Natural killer cell (primary cell): ENCODE measurements at regions not wholly inside any gene's neighbourhood (a gene's known extent, or its start where the extent isn't known, plus 50 kb on each side); places are given as distances from the start of the nearest gene placed in this dataset.
"Not testable (repeated sequence)": the region's sequence is repeated elsewhere in the genome, so short reads cannot be mapped to it uniquely, and the experiment has no call there.

ENCODE experiments used
- ATAC-seq, 3 donors: fragments of 150-1000 bp in 2 of 3; fragments of 200-7000 bp in 1 of 3; cut with Tn5 transposase; 1 replicate in 1 of 3; 2 replicates in 2 of 3; pipeline ENCODE4 v1.10.0; 2021; ENCODE audit warnings: mild to moderate bottlenecking in 2 of 3, moderate library complexity in 2 of 3
- DNase-seq, 2 donors: peaks; one replicate each; pipeline versions ENCODE4 v3.0.0 to v3.0.0-alpha.2; 2013 to 2021; ENCODE audit warnings: mixed read lengths in 1 of 2
- H3K27ac ChIP-seq: one replicate; pipeline ENCODE4 v1.5.1; 2013; ENCODE audit warnings: mild to moderate bottlenecking, low read length
- H3K27me3 ChIP-seq: one replicate; pipeline ENCODE4 v1.6.1; 2013; ENCODE audit warnings: low read length; ENCODE audit not compliant: control insufficient read depth, insufficient read depth
- H3K36me3 ChIP-seq: one replicate; pipeline ENCODE4 v1.6.1; 2013; ENCODE audit warnings: low read length; ENCODE audit not compliant: control insufficient read depth, insufficient read depth
- H3K4me1 ChIP-seq: one replicate; pipeline ENCODE4 v1.6.1; 2013; ENCODE audit warnings: low read length; ENCODE audit not compliant: control insufficient read depth, insufficient read depth
- H3K4me3 ChIP-seq: one replicate; pipeline ENCODE4 v1.5.1; 2013; ENCODE audit warnings: low read length
- H3K9me3 ChIP-seq: one replicate; pipeline ENCODE4 v1.6.1; 2013; ENCODE audit warnings: low read length; ENCODE audit not compliant: control insufficient read depth, insufficient read depth
- H3K27ac Mint-ChIP-seq, 2 donors: one replicate each; pipeline ENCODE4 v1.8.0; 2022; ENCODE audit warnings: mild to moderate bottlenecking in 2 of 2, mixed read lengths in 2 of 2, moderate library complexity in 1 of 2
- H3K27me3 Mint-ChIP-seq, 2 donors: one replicate each; pipeline ENCODE4 v1.8.0; 2022; ENCODE audit warnings: low read depth in 2 of 2, mixed read lengths in 2 of 2
- H3K36me3 Mint-ChIP-seq: one replicate; pipeline ENCODE4 v1.8.0; 2022; ENCODE audit warnings: mixed read lengths
- H3K4me1 Mint-ChIP-seq, 2 donors: one replicate each; pipeline ENCODE4 v1.8.0; 2022; ENCODE audit warnings: mixed read lengths in 2 of 2
- H3K4me3 Mint-ChIP-seq: one replicate; pipeline ENCODE4 v1.8.0; 2022; ENCODE audit warnings: mild to moderate bottlenecking, moderate library complexity, mixed read lengths
- H3K9me3 Mint-ChIP-seq, 2 donors: one replicate each; pipeline ENCODE4 v1.8.0; 2022; ENCODE audit warnings: mixed read lengths in 2 of 2
- WGBS: methylation state at CpG from one replicate; pipeline ENCODE4 v1.1.7; 2013; ENCODE audit warnings: missing lambda C conversion rate; ENCODE audit not compliant: insufficient coverage; 5-methylcytosine and 5-hydroxymethylcytosine counted together
- intact Hi-C: fragments of 100-400 bp; cut with micrococcal nuclease; formaldehyde crosslinking; loops from one replicate; pipeline ENCODE4 v1.14.2; 2022
- TF ChIP-seq, protein P1 (sequence below): fragments of 200-600 bp; IDR thresholded peaks from one replicate; pipeline ENCODE4 v1.8.0; 2022; ENCODE audit warnings: antibody characterized with exemption

DNA sequence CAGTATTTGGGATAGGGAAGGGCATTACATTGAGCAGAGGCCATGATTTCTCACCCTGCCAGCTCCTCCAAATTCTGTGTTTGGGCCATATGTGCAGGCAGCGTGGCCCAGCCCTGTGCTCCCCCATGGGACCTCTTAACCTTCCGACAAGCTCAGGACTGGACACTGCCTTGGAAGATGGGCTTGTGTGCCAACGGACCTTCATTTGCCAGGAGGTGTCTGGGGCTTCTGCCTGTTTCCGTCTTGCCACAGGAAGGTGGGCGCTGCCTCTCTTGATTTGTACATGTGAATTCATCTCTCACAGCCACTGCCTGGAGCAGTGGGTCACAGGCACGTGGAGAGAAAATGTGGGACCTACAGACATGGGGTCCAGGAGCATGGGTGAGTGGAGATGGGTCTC is 272.6 kb downstream of the CCSER2 start:
- no peaks in the 10 kb centered on the region for H3K9me3 Mint-ChIP-seq
- intact Hi-C loops: no loop called here
- no peak overlapping the region for H3K4me3 Mint-ChIP-seq
- no peaks in the 10 kb centered on the region for H3K4me1 Mint-ChIP-seq
- ATAC-seq (no peak), DNase-seq (no peak)
- Histone ChIP-seq H3K27me3 (no peaks in the 10 kb centered on the region), H3K36me3 (no peaks in the 10 kb centered on the region), H3K9me3 (no peaks in the 10 kb centered on the region), H3K4me1 (no peaks in the 10 kb centered on the region), H3K27ac (no peak overlapping the region), H3K4me3 (no peak overlapping the region)
- no peaks in the 10 kb centered on the region for H3K36me3 Mint-ChIP-seq
- no peak overlapping the region for H3K27ac Mint-ChIP-seq
- H3K27me3 Mint-ChIP-seq: no peaks in the 10 kb centered on the region
- 86% methylated on average over 6 of the region's 6 CpGs for WGBS
- TF ChIP-seq, protein P1, sequence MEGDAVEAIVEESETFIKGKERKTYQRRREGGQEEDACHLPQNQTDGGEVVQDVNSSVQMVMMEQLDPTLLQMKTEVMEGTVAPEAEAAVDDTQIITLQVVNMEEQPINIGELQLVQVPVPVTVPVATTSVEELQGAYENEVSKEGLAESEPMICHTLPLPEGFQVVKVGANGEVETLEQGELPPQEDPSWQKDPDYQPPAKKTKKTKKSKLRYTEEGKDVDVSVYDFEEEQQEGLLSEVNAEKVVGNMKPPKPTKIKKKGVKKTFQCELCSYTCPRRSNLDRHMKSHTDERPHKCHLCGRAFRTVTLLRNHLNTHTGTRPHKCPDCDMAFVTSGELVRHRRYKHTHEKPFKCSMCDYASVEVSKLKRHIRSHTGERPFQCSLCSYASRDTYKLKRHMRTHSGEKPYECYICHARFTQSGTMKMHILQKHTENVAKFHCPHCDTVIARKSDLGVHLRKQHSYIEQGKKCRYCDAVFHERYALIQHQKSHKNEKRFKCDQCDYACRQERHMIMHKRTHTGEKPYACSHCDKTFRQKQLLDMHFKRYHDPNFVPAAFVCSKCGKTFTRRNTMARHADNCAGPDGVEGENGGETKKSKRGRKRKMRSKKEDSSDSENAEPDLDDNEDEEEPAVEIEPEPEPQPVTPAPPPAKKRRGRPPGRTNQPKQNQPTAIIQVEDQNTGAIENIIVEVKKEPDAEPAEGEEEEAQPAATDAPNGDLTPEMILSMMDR: no peak

DNA sequence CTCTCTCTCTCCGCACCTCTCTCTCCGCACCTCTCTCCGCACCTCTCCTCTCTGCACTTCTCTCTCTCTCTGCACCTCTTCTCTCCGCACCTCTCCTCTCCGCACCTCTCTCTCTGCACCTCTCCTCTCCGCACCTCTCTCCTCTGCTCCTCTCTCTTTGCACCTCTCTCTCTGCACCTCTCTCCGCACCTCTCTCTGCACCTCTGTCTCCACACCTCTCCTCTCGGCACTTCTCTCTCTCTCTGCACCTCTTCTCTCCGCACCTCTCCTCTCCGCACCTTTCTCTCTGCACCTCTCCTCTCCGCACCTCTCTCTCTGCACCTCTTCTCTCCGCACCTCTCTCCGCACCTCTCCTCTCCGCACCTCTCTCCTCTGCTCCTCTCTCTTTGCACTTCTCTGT is 274.2 kb downstream of the CCSER2 start:
- H3K4me1 Mint-ChIP-seq, H3K36me3 Mint-ChIP-seq, H3K27me3 Mint-ChIP-seq, H3K27ac ChIP-seq, H3K9me3 ChIP-seq, H3K4me1 ChIP-seq, ATAC-seq, H3K4me3 ChIP-seq, H3K4me3 Mint-ChIP-seq, H3K27ac Mint-ChIP-seq, intact Hi-C loops, H3K27me3 ChIP-seq, H3K36me3 ChIP-seq, DNase-seq, H3K9me3 Mint-ChIP-seq: not testable (repeated sequence)
- 70% methylated on average over 14 of the region's 14 CpGs for WGBS

DNA sequence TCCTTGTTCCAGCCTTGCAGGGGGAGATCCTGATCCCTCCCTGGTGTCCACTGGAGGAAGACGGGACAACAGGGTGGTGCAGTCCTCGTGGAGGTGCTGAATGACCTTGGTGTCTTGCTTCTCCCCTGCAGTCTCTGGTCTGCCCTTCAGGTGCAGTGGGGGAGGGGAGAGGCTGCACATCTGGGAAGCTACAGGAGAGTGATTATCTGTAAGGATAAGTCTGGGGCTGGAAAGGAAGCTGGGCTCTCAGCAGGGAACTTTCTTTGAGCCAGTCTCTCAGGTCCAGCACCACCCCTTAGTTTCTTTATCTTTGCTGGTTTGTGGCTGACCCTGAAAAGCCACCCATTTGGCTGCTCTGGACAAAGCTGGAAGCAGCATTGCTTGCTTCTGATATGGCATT is 275.6 kb downstream of the CCSER2 start:
- no peak for ATAC-seq
- H3K4me3 Mint-ChIP-seq: no peak overlapping the region
- no peak overlapping the region for H3K4me3 ChIP-seq
- H3K27ac Mint-ChIP-seq: no peak overlapping the region
- H3K9me3 Mint-ChIP-seq: no peaks in the 10 kb centered on the region
- intact Hi-C loops: no loop called here
- H3K27ac ChIP-seq: no peak overlapping the region
- 35% methylated on average over 2 of the region's 2 CpGs for WGBS
- no peaks in the 10 kb centered on the region for H3K4me1 Mint-ChIP-seq
- H3K4me1 ChIP-seq: no peaks in the 10 kb centered on the region
- DNase-seq: no peak
- H3K27me3 ChIP-seq: no peaks in the 10 kb centered on the region
- peaks cover 8 to 14% of the 10 kb centered on the region in 2 donors for H3K27me3 Mint-ChIP-seq
- no peaks in the 10 kb centered on the region for H3K36me3 Mint-ChIP-seq
- no peaks in the 10 kb centered on the region for H3K36me3 ChIP-seq
- H3K9me3 ChIP-seq: no peaks in the 10 kb centered on the region
- TF ChIP-seq, protein P1: no peak

DNA sequence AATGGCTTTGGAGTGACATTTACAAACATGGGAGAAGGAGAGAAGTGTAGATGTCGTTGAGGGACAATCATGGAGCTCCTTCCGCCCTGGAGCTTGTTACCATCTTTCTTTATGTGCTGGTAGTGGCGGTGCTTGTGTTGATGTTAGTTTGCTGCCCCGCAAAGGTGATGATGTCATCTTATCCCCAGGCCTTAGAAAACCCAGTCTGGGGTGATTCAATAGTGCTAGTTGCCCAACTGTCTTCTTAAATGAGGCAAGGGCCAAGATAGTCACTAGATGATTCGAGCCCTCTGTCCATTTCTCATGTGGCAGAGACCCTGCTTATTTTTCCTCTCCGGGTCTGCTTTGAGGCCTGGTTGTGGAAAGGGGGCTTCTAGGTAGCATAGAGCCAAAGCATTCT is 277.4 kb downstream of the CCSER2 start:
- Mint-ChIP-seq H3K4me1 (no peaks in the 10 kb centered on the region), H3K36me3 (no peaks in the 10 kb centered on the region), H3K9me3 (no peaks in the 10 kb centered on the region), H3K27me3 (peaks cover 10 to 14% of the 10 kb centered on the region in 2 donors), H3K27ac (no peak overlapping the region), H3K4me3 (no peak overlapping the region)
- Histone ChIP-seq H3K9me3 (no peaks in the 10 kb centered on the region), H3K27me3 (no peaks in the 10 kb centered on the region), H3K4me3 (no peak overlapping the region), H3K4me1 (no peaks in the 10 kb centered on the region), H3K36me3 (no peaks in the 10 kb centered on the region), H3K27ac (no peak overlapping the region)
- DNase-seq (no peak), ATAC-seq (no peak)
- WGBS: 85% methylated on average over 6 of the region's 6 CpGs
- intact Hi-C loops: no loop called here
- TF ChIP-seq, protein P1: no peak
